WERI-Rb-1 (cell line): ENCODE measurements at regions not wholly inside any gene's neighbourhood (a gene's known extent, or its start where the extent isn't known, plus 50 kb on each side); places are given as distances from the start of the nearest gene placed in this dataset.

Source experiments
- DNase-seq: peaks from one replicate; pipeline ENCODE4 v3.0.0-alpha.2; 2020
- H3K27ac ChIP-seq: fragments of 250-450 bp; sonication (Bioruptor Pico); 2 replicates; pipeline ENCODE4 v1.5.1; 2020; ENCODE audit warnings: mild to moderate bottlenecking, moderate library complexity
- H3K27me3 ChIP-seq: fragments of 250-450 bp; sonication (Bioruptor Pico); 2 replicates; pipeline ENCODE4 v1.5.1; 2021; ENCODE audit warnings: mild to moderate bottlenecking, low read depth, moderate library complexity; ENCODE audit not compliant: insufficient read depth, severe bottlenecking
- H3K36me3 ChIP-seq: fragments of 250-450 bp; sonication (Bioruptor Pico); 2 replicates; pipeline ENCODE4 v1.5.1; 2020; ENCODE audit warnings: mild to moderate bottlenecking, moderate library complexity
- H3K4me3 ChIP-seq: 2 replicates; pipeline ENCODE4 v1.5.1; 2011; ENCODE audit warnings: low read depth, mild to moderate bottlenecking, control low read depth, low read length
- H3K9me3 ChIP-seq: fragments of 250-450 bp; sonication (Bioruptor Pico); 2 replicates; pipeline ENCODE4 v1.5.1; 2021; ENCODE audit warnings: mild to moderate bottlenecking, moderate library complexity; ENCODE audit not compliant: severe bottlenecking
- TF ChIP-seq, protein P1 (sequence below): IDR thresholded peaks from 2 replicates; pipeline ENCODE4 v1.5.1; 2011; ENCODE audit warnings: low read depth, mild to moderate bottlenecking, control low read depth, inconsistent platforms, low read length

DNA sequence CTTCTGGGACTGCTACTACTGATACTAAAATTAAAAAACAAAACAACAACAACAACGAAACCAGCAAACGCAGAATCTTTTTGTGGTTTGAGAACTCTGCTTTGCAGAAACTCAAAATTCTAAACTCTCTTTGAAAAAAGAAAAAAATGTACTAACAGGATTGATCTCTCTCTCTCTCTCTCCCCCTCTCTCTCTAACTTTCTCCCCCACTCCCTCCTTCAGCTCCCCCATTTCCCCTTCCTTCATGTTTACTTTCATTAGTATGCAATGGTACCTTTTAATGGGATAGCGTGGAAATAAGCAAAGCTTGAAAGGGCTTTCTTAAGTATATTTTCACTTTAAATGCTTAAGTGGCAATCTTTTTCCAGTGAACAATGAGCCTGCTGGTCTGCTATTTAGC is 562.6 kb upstream of the ADGRL2 start:
- TF ChIP-seq, protein P1, sequence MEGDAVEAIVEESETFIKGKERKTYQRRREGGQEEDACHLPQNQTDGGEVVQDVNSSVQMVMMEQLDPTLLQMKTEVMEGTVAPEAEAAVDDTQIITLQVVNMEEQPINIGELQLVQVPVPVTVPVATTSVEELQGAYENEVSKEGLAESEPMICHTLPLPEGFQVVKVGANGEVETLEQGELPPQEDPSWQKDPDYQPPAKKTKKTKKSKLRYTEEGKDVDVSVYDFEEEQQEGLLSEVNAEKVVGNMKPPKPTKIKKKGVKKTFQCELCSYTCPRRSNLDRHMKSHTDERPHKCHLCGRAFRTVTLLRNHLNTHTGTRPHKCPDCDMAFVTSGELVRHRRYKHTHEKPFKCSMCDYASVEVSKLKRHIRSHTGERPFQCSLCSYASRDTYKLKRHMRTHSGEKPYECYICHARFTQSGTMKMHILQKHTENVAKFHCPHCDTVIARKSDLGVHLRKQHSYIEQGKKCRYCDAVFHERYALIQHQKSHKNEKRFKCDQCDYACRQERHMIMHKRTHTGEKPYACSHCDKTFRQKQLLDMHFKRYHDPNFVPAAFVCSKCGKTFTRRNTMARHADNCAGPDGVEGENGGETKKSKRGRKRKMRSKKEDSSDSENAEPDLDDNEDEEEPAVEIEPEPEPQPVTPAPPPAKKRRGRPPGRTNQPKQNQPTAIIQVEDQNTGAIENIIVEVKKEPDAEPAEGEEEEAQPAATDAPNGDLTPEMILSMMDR: no peak
- H3K36me3 ChIP-seq: no peaks in the 10 kb centered on the region
- peak overlapping the region; percentile 19; the same call in 1 of the 2 replicates for H3K27ac ChIP-seq
- no peak for DNase-seq
- peak overlapping the region; percentile 36 for H3K4me3 ChIP-seq
- no peaks in the 10 kb centered on the region for H3K9me3 ChIP-seq
- H3K27me3 ChIP-seq: no peaks in the 10 kb centered on the region

GRCh38 chr1:81237473-81238089 is 563.2 kb upstream of the ADGRL2 start:
- peak; percentile 42 for DNase-seq
- Histone ChIP-seq H3K36me3 (no peaks in the 10 kb centered on the region), H3K27ac (peak overlapping the region; percentile 37; the same call in 1 of the 2 replicates), H3K4me3 (peak overlapping the region; percentile 36), H3K27me3 (no peaks in the 10 kb centered on the region), H3K9me3 (no peaks in the 10 kb centered on the region)
- TF ChIP-seq, protein P1: no peak

DNA sequence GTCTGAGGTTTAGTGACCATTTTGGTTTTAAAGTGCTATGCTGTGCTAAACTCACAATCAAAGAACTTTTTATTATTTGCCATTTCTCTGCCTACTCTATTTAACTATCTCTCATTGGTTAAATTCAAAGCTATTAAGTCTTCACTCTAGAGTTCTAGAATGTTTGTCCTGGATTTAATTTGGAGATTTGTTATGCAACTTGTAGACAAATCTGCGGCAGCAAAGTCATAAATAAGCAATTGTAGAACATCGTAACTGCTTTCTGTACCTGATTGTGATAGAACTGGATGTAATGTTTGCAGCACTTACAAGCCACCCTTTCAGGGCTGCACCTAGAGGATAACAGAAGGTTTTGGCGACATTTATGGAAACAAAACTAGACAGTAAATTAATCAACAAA is 566.5 kb upstream of the ADGRL2 start:
- no peaks in the 10 kb centered on the region for H3K36me3 ChIP-seq
- no peak for DNase-seq
- no peak overlapping the region for H3K4me3 ChIP-seq
- no peak overlapping the region for H3K27ac ChIP-seq
- TF ChIP-seq, protein P1: no peak
- no peaks in the 10 kb centered on the region for H3K27me3 ChIP-seq
- no peaks in the 10 kb centered on the region for H3K9me3 ChIP-seq

DNA sequence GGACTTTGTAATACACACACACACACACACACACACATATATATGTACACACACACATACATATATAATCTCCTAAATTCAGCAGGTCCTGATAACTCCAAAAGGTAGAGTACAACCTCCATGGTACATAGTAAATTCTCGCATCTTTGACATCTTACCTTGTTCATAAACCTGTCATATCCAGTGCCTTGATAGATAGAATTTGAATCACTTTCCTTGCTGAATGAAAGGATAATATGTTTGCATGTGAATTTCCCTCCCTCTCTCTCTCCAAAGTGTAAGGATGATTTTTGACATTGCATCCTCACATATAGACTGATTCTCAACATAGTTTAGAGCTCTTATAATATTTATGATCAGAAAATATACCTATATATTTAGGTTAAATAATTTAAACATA is 567.1 kb upstream of the ADGRL2 start:
- Histone ChIP-seq H3K4me3 (no peak overlapping the region), H3K36me3 (no peaks in the 10 kb centered on the region), H3K27ac (no peak overlapping the region), H3K27me3 (no peaks in the 10 kb centered on the region), H3K9me3 (no peaks in the 10 kb centered on the region)
- no peak for DNase-seq
- TF ChIP-seq, protein P1: no peak

DNA sequence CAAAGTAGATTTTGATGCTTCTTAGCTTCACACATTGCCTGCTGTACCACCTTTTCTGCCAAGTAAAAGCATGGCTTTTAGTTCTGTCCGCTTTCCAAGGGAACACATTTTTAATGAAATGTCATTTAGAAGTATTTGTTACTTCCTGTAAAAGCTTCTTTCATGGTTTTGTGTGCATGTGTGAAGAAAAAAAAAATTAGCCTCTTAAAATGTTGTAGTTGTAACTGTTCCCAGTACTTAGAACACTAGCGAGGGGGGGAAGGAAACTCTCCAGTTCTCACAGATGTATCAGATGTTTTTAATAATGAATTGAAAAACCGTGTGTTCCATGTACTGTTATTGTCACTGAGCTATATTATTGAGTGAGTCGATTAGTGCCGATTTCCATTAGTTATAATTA is 568.3 kb upstream of the ADGRL2 start:
- H3K9me3 ChIP-seq: no peaks in the 10 kb centered on the region
- no peak overlapping the region for H3K4me3 ChIP-seq
- DNase-seq: no peak
- H3K27ac ChIP-seq: peak overlapping the region; percentile 38
- no peaks in the 10 kb centered on the region for H3K27me3 ChIP-seq
- TF ChIP-seq, protein P1: no peak
- no peaks in the 10 kb centered on the region for H3K36me3 ChIP-seq

DNA sequence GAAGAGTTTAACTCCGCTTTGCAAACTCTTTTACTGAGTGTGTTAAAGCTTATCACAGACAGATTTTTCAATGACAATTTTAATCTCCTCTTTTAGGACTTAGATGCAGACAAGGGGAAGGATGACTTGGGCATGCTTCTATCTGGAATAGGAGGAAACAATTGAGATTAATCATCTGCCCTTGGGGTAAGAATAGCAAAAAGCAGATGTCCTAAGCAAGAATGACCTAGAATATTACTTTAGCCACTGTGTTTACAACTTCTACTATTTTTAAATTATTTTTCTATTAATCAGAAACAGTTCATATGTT is 569.0 kb upstream of the ADGRL2 start:
- no peaks in the 10 kb centered on the region for H3K36me3 ChIP-seq
- no peak for DNase-seq
- H3K9me3 ChIP-seq: no peaks in the 10 kb centered on the region
- H3K27me3 ChIP-seq: no peaks in the 10 kb centered on the region
- H3K4me3 ChIP-seq: peak overlapping the region; percentile 29
- H3K27ac ChIP-seq: no peak overlapping the region; the same call in 1 of the 2 replicates
- TF ChIP-seq, protein P1: no peak
